Activated B cell treated with CpG ODN at 0.5 μM for 24 hours (primary cell): ENCODE measurements at regions not wholly inside any gene's neighbourhood (a gene's known extent, or its start where the extent isn't known, plus 50 kb on each side); places are given as distances from the start of the nearest gene placed in this dataset.

Experiments used
- ATAC-seq: fragments of 200-7000 bp; cut with Tn5 transposase; one replicate; pipeline ENCODE4 v1.10.0; 2021; ENCODE audit warnings: low read depth, mild to moderate bottlenecking, moderate library complexity
- CTCF ChIA-PET: fragments of 350-600 bp; sonication (Branson Sonifier 250); formaldehyde crosslinking; loops from one replicate; lab custom pipeline; 2021; ENCODE audit warnings: antibody characterized with exemption; lab: Charles Lee
- POLR2A ChIA-PET: fragments of 350-600 bp; sonication (Branson Sonifier 250); formaldehyde crosslinking; loops from one replicate; lab custom pipeline; 2021; ENCODE audit warnings: antibody characterized with exemption; lab: Charles Lee
- DNase-seq: peaks from one replicate; pipeline ENCODE4 v3.0.0; 2022
- H3K27ac Mint-ChIP-seq: one replicate; pipeline ENCODE4 v1.8.0; 2020; ENCODE audit warnings: mixed read lengths
- H3K27me3 Mint-ChIP-seq: one replicate; pipeline ENCODE4 v1.8.0; 2021; ENCODE audit warnings: mixed read lengths
- H3K36me3 Mint-ChIP-seq: one replicate; pipeline ENCODE4 v1.8.0; 2021; ENCODE audit warnings: low read depth, mixed read lengths
- H3K4me1 Mint-ChIP-seq: one replicate; pipeline ENCODE4 v1.8.0; 2021; ENCODE audit warnings: mixed read lengths
- H3K4me3 Mint-ChIP-seq: one replicate; pipeline ENCODE4 v1.8.0; 2020; ENCODE audit warnings: mild to moderate bottlenecking, mixed read lengths
- H3K9me3 Mint-ChIP-seq: one replicate; pipeline ENCODE4 v1.8.0; 2020; ENCODE audit warnings: mixed read lengths
- CTCF ChIP-seq: fragments of 200-600 bp; IDR thresholded peaks from one replicate; pipeline ENCODE4 v1.8.0; 2022; ENCODE audit warnings: antibody characterized with exemption, mild to moderate bottlenecking
- intact Hi-C: fragments of 100-400 bp; cut with micrococcal nuclease; formaldehyde crosslinking; loops from one replicate; pipeline ENCODE4 v1.15.1; 2024

- Mint-ChIP-seq H3K27ac (no peak overlapping the region), H3K4me1 (peaks cover 49% of the 10 kb centered on the region), H3K4me3 (no peak overlapping the region), H3K27me3 (no peaks in the 10 kb centered on the region), H3K9me3 (no peaks in the 10 kb centered on the region), H3K36me3 (no peaks in the 10 kb centered on the region)
- ChIA-PET CTCF (no interaction called here), POLR2A (no interaction called here)
- no peak for ATAC-seq
- no peak for TF ChIP-seq CTCF
- DNase-seq: no peak
- intact Hi-C loops: no loop called here
Measured at GRCh38 chr3:16798738-16799137, 86.0 kb upstream of the PLCL2 start.

GRCh38 chr3:16800361-16800760 lies 84.4 kb upstream of the PLCL2 start:
- intact Hi-C loops: no loop called here
- Mint-ChIP-seq H3K27ac (peak overlapping the region; percentile 65), H3K4me1 (peaks cover 49% of the 10 kb centered on the region), H3K9me3 (no peaks in the 10 kb centered on the region), H3K36me3 (no peaks in the 10 kb centered on the region), H3K27me3 (no peaks in the 10 kb centered on the region), H3K4me3 (peak overlapping the region; percentile 25)
- no peak for DNase-seq
- ChIA-PET POLR2A (no interaction called here), CTCF (no interaction called here)
- no peak for ATAC-seq
- TF ChIP-seq CTCF: no peak

GRCh38 chr3:16801223-16801622 lies 83.5 kb upstream of the PLCL2 start:
- ATAC-seq: peak; percentile 33
- POLR2A ChIA-PET: interaction anchor here (1.3 kb wide), 1 partner anchor 41 kb away, joined by 3 read pairs; no protein-coding TSS in a partner anchor
- Mint-ChIP-seq H3K9me3 (no peaks in the 10 kb centered on the region), H3K27ac (no peak overlapping the region), H3K4me1 (peaks cover 49% of the 10 kb centered on the region), H3K36me3 (no peaks in the 10 kb centered on the region), H3K27me3 (no peaks in the 10 kb centered on the region), H3K4me3 (no peak overlapping the region)
- intact Hi-C loops: no loop called here
- TF ChIP-seq CTCF: no peak
- CTCF ChIA-PET: interaction anchor here (0.9 kb wide), 1 partner anchor 27 kb away, joined by 3 read pairs; no protein-coding TSS in a partner anchor
- no peak for DNase-seq

GRCh38 chr3:16801698-16802097 lies 83.1 kb upstream of the PLCL2 start:
- TF ChIP-seq CTCF: no peak
- ChIA-PET CTCF (interaction anchor here (0.9 to 1.4 kb wide), 2 partner anchors 27 to 83 kb away, joined by 3 to 6 read pairs; partner anchors contain the start of gene PLCL2), POLR2A (interaction anchor here (0.6 to 1.3 kb wide), 3 partner anchors 22 to 83 kb away, joined by 3 read pairs; partner anchors contain the start of gene PLCL2)
- H3K4me3 Mint-ChIP-seq: peak overlapping the region; percentile 16
- no peaks in the 10 kb centered on the region for H3K27me3 Mint-ChIP-seq
- H3K4me1 Mint-ChIP-seq: peaks cover 44% of the 10 kb centered on the region
- ATAC-seq (no peak), DNase-seq (no peak)
- intact Hi-C loops: loop anchor here (1.0 kb wide), 1 partner anchor 41 kb away; no protein-coding TSS in a partner anchor
- no peaks in the 10 kb centered on the region for H3K36me3 Mint-ChIP-seq
- peak overlapping the region; percentile 69 for H3K27ac Mint-ChIP-seq
- no peaks in the 10 kb centered on the region for H3K9me3 Mint-ChIP-seq

GRCh38 chr3:16802389-16802788 lies 82.4 kb upstream of the PLCL2 start:
- H3K27me3 Mint-ChIP-seq: no peaks in the 10 kb centered on the region
- intact Hi-C loops: loop anchor here (1.0 kb wide), 1 partner anchor 40 kb away; no protein-coding TSS in a partner anchor
- ATAC-seq (peak; percentile 81), DNase-seq (no peak)
- H3K4me1 Mint-ChIP-seq: peaks cover 37% of the 10 kb centered on the region
- H3K27ac Mint-ChIP-seq: peak overlapping the region; percentile 71
- no peaks in the 10 kb centered on the region for H3K9me3 Mint-ChIP-seq
- CTCF ChIA-PET: interaction anchor here (1.4 kb wide), 1 partner anchor 82 kb away, joined by 6 read pairs; the partner anchor contains the start of gene PLCL2
- H3K4me3 Mint-ChIP-seq: peak overlapping the region; percentile 29
- TF ChIP-seq CTCF: no peak
- POLR2A ChIA-PET: interaction anchor here (1.1 to 1.3 kb wide), 2 partner anchors 21 to 40 kb away, joined by 3 read pairs; no protein-coding TSS in a partner anchor
- H3K36me3 Mint-ChIP-seq: no peaks in the 10 kb centered on the region
